ENCODE measurements at regions not wholly inside any gene's neighbourhood (a gene's known extent, or its start where the extent isn't known, plus 50 kb on each side); places are given as distances from the start of the nearest gene placed in this dataset.

GRCh38 chr5:58348996-58349728 lies 110.7 kb downstream of the PLK2 start:
- Histone ChIP-seq H3K27ac (ENCODE audit: low read depth in 2 of 2, low read length in 1 of 2) (no peak overlapping the region), H3K9ac (no peak overlapping the region), H3K4me1 (ENCODE audit: control insufficient read depth in 1 of 2, insufficient read depth in 2 of 2, low read depth in 1 of 2, low read length in 1 of 2) (no peaks in the 10 kb centered on the region), H3K9me2 (no peaks in the 10 kb centered on the region), H3K36me3 (replicated peaks in 1 of 2; ENCODE audit: control insufficient read depth in 1 of 2, insufficient read depth in 2 of 2, low read length in 1 of 2) (no peaks in the 10 kb centered on the region), H2AFZ (ENCODE audit: low read depth) (no peak overlapping the region), H3K27me3 (ENCODE audit: insufficient read depth) (no peaks in the 10 kb centered on the region), H3K79me2 (ENCODE audit: insufficient read depth) (no peaks in the 10 kb centered on the region), H3K4me2 (no peak overlapping the region), H3K9me3 (no peaks in the 10 kb centered on the region), H3F3A (replicated peaks; ENCODE audit: insufficient read depth) (no peaks in the 10 kb centered on the region), H4K20me1 (ENCODE audit: insufficient read depth) (no peaks in the 10 kb centered on the region), H3K4me3 (ENCODE audit: low read depth in 2 of 2, low read length in 1 of 2) (no peak overlapping the region)
- POLR2A ChIA-PET, result no interaction called here
- TF ChIP-seq ZBTB33 (IDR thresholded peaks at IDR 0.05; ENCODE audit: borderline replicate concordance, low read depth), result no peak
- TF ChIP-seq NRF1 (IDR thresholded peaks at IDR 0.05; ENCODE audit: low read depth, low read length), result no peak
- TF ChIP-seq FOXJ3 (CRISPR knock-in tag; IDR thresholded peaks at IDR 0.05), result no peak
- no peak for TF ChIP-seq MEF2A (IDR thresholded peaks at IDR 0.05; ENCODE audit: borderline replicate concordance, low read depth)
- TF ChIP-seq SMC3 (IDR thresholded peaks at IDR 0.05; ENCODE audit: low read depth, low read length), result no peak
- no peak for TF ChIP-seq GABPA (IDR thresholded peaks at IDR 0.05; ENCODE audit: low read depth)
- TF ChIP-seq TAF1 (IDR thresholded peaks at IDR 0.05; ENCODE audit: borderline replicate concordance, low read depth, low read length), result no peak
- 82% methylated on average over 6 of the region's 6 CpGs for WGBS (ENCODE audit: low lambda C conversion rate)
- no peak for DNase-seq
- CTCF ChIA-PET, result no interaction called here

GRCh38 chr5:58346041-58346440 lies 113.8 kb downstream of the PLK2 start:
- no peaks in the 10 kb centered on the region for H3F3A ChIP-seq (replicated peaks; ENCODE audit: insufficient read depth)
- POLR2A ChIA-PET, result no interaction called here
- H4K20me1 ChIP-seq (ENCODE audit: insufficient read depth), result no peaks in the 10 kb centered on the region
- no peaks in the 10 kb centered on the region for H3K4me1 ChIP-seq (ENCODE audit: control insufficient read depth in 1 of 2, insufficient read depth in 2 of 2, low read depth in 1 of 2, low read length in 1 of 2)
- H3K4me2 ChIP-seq, result no peak overlapping the region
- H3K9me2 ChIP-seq, result no peaks in the 10 kb centered on the region
- H3K27ac ChIP-seq (ENCODE audit: low read depth in 2 of 2, low read length in 1 of 2), result no peak overlapping the region
- no peaks in the 10 kb centered on the region for H3K36me3 ChIP-seq (replicated peaks in 1 of 2; ENCODE audit: control insufficient read depth in 1 of 2, insufficient read depth in 2 of 2, low read length in 1 of 2)
- H3K79me2 ChIP-seq (ENCODE audit: insufficient read depth), result no peaks in the 10 kb centered on the region
- 80% methylated on average over 4 of the region's 4 CpGs for WGBS (ENCODE audit: low lambda C conversion rate)
- no peak overlapping the region for H3K4me3 ChIP-seq (ENCODE audit: low read depth in 2 of 2, low read length in 1 of 2)
- H2AFZ ChIP-seq (ENCODE audit: low read depth), result no peak overlapping the region
- H3K9ac ChIP-seq, result no peak overlapping the region
- DNase-seq, result no peak
- CTCF ChIA-PET, result no interaction called here
- H3K27me3 ChIP-seq (ENCODE audit: insufficient read depth), result no peaks in the 10 kb centered on the region
- H3K9me3 ChIP-seq, result no peaks in the 10 kb centered on the region
- TF ChIP-seq FOSL2 (IDR thresholded peaks at IDR 0.05; ENCODE audit: borderline replicate concordance, low read depth) (no peak), MXI1 (IDR thresholded peaks at IDR 0.05; ENCODE audit: low read depth, low read length) (no peak), SIN3A (IDR thresholded peaks at IDR 0.05; ENCODE audit: borderline replicate concordance, low read depth, low read length) (no peak), MEF2A (IDR thresholded peaks at IDR 0.05; ENCODE audit: borderline replicate concordance, low read depth) (no peak), TCF12 (IDR thresholded peaks at IDR 0.05) (no peak), REST (IDR thresholded peaks at IDR 0.05; ENCODE audit: low read depth, low read length) (no peak), RCOR1 (IDR thresholded peaks at IDR 0.05; ENCODE audit: low read length) (no peak), SMC3 (IDR thresholded peaks at IDR 0.05; ENCODE audit: low read depth, low read length) (no peak), PBX3 (IDR thresholded peaks at IDR 0.05) (no peak), RAD21 (IDR thresholded peaks at IDR 0.05; ENCODE audit: low read length) (no peak), IRF3 (IDR thresholded peaks at IDR 0.05; ENCODE audit: low read depth, low read length) (no peak), TAF1 (IDR thresholded peaks at IDR 0.05; ENCODE audit: borderline replicate concordance, low read depth, low read length) (no peak), FOXJ3 (CRISPR knock-in tag; IDR thresholded peaks at IDR 0.05) (no peak), TEAD4 (IDR thresholded peaks at IDR 0.05; ENCODE audit: borderline replicate concordance, insufficient read depth) (no peak), POLR2AphosphoS5 (IDR thresholded peaks at IDR 0.05; ENCODE audit: low read depth, low read length) (no peak), ELF1 (IDR thresholded peaks at IDR 0.05) (no peak), CHD2 (IDR thresholded peaks at IDR 0.05; ENCODE audit: low read length, partially characterized antibody) (no peak), NFIC (IDR thresholded peaks at IDR 0.05; ENCODE audit: borderline replicate concordance) (no peak)
